Neural progenitor cell (in vitro differentiated cells): ENCODE measurements at regions not wholly inside any gene's neighbourhood (a gene's known extent, or its start where the extent isn't known, plus 50 kb on each side); places are given as distances from the start of the nearest gene placed in this dataset.

ENCODE experiments used
- CTCF ChIP-seq: fragments of 200-600 bp; sonication (generic); IDR thresholded peaks from 2 replicates; pipeline ENCODE4 v1.5.1; 2017; ENCODE audit warnings: antibody characterized with exemption, mild to moderate bottlenecking
- EZH2 ChIP-seq: fragments of 200-600 bp; sonication (generic); IDR thresholded peaks from 2 replicates; pipeline ENCODE4 v1.6.1; 2017; ENCODE audit warnings: antibody characterized with exemption, mild to moderate bottlenecking, moderate library complexity

- no peak for TF ChIP-seq EZH2
- no peak for TF ChIP-seq CTCF
Observed at GRCh38 chr18:57908092-57908491, 105.0 kb upstream of the ATP8B1 start.
